ENCODE measurements at regions not wholly inside any gene's neighbourhood (a gene's known extent, or its start where the extent isn't known, plus 50 kb on each side); places are given as distances from the start of the nearest gene placed in this dataset.

GRCh38 chr4:186775902-186776301 lies 52.2 kb upstream of the FAT1 start:
- no peaks in the 10 kb centered on the region for H3K36me3 ChIP-seq (ENCODE audit: insufficient read depth, low read depth, low read length)
- H3K4me1 ChIP-seq (ENCODE audit: insufficient read depth, low read length): no peaks in the 10 kb centered on the region
- no peak overlapping the region for H3K4me3 ChIP-seq (ENCODE audit: low read length)
- no peaks in the 10 kb centered on the region for H3K9me3 ChIP-seq (ENCODE audit: insufficient read depth, low read depth, low read length)
- H3K27me3 ChIP-seq (ENCODE audit: insufficient read depth, low read length): no peaks in the 10 kb centered on the region
- H3K9ac ChIP-seq (ENCODE audit: low read depth, low read length): no peak overlapping the region
- no peak overlapping the region for H3K27ac ChIP-seq (ENCODE audit: low read length)

- Histone ChIP-seq H3K27ac (ENCODE audit: low read length) (no peak overlapping the region), H3K36me3 (ENCODE audit: insufficient read depth, low read depth, low read length) (no peaks in the 10 kb centered on the region), H3K9ac (ENCODE audit: low read depth, low read length) (no peak overlapping the region), H3K4me3 (ENCODE audit: low read length) (no peak overlapping the region), H3K9me3 (ENCODE audit: insufficient read depth, low read depth, low read length) (no peaks in the 10 kb centered on the region), H3K27me3 (ENCODE audit: insufficient read depth, low read length) (no peaks in the 10 kb centered on the region), H3K4me1 (ENCODE audit: insufficient read depth, low read length) (no peaks in the 10 kb centered on the region)
These were observed 54.5 kb upstream of the FAT1 start for GRCh38 chr4:186778134-186778533.

- no peak overlapping the region for H3K4me3 ChIP-seq (ENCODE audit: low read length)
- no peaks in the 10 kb centered on the region for H3K36me3 ChIP-seq (ENCODE audit: insufficient read depth, low read depth, low read length)
- no peak overlapping the region for H3K9ac ChIP-seq (ENCODE audit: low read depth, low read length)
- no peaks in the 10 kb centered on the region for H3K4me1 ChIP-seq (ENCODE audit: insufficient read depth, low read length)
- H3K27me3 ChIP-seq (ENCODE audit: insufficient read depth, low read length): no peaks in the 10 kb centered on the region
- H3K27ac ChIP-seq (ENCODE audit: low read length): no peak overlapping the region
- no peaks in the 10 kb centered on the region for H3K9me3 ChIP-seq (ENCODE audit: insufficient read depth, low read depth, low read length)
These were observed 56.8 kb upstream of the FAT1 start for GRCh38 chr4:186780291-186781031.

GRCh38 chr4:186781032-186781917 lies 57.6 kb upstream of the FAT1 start:
- Histone ChIP-seq H3K9me3 (ENCODE audit: insufficient read depth, low read depth, low read length) (no peaks in the 10 kb centered on the region), H3K4me3 (ENCODE audit: low read length) (no peak overlapping the region), H3K9ac (ENCODE audit: low read depth, low read length) (no peak overlapping the region), H3K4me1 (ENCODE audit: insufficient read depth, low read length) (no peaks in the 10 kb centered on the region), H3K36me3 (ENCODE audit: insufficient read depth, low read depth, low read length) (no peaks in the 10 kb centered on the region), H3K27me3 (ENCODE audit: insufficient read depth, low read length) (no peaks in the 10 kb centered on the region), H3K27ac (ENCODE audit: low read length) (no peak overlapping the region)

- H3K27ac ChIP-seq (ENCODE audit: low read length): no peak overlapping the region
- no peaks in the 10 kb centered on the region for H3K27me3 ChIP-seq (ENCODE audit: insufficient read depth, low read length)
- H3K36me3 ChIP-seq (ENCODE audit: insufficient read depth, low read depth, low read length): no peaks in the 10 kb centered on the region
- H3K9me3 ChIP-seq (ENCODE audit: insufficient read depth, low read depth, low read length): no peaks in the 10 kb centered on the region
- no peak overlapping the region for H3K9ac ChIP-seq (ENCODE audit: low read depth, low read length)
- H3K4me3 ChIP-seq (ENCODE audit: low read length): no peak overlapping the region
- no peaks in the 10 kb centered on the region for H3K4me1 ChIP-seq (ENCODE audit: insufficient read depth, low read length)
These were observed 58.6 kb upstream of the FAT1 start for GRCh38 chr4:186782302-186782701.

GRCh38 chr4:186787536-186787935 lies 63.9 kb upstream of the FAT1 start:
- no peaks in the 10 kb centered on the region for H3K27me3 ChIP-seq (ENCODE audit: insufficient read depth, low read length)
- H3K4me3 ChIP-seq (ENCODE audit: low read length): no peak overlapping the region
- no peak overlapping the region for H3K9ac ChIP-seq (ENCODE audit: low read depth, low read length)
- H3K4me1 ChIP-seq (ENCODE audit: insufficient read depth, low read length): no peaks in the 10 kb centered on the region
- H3K27ac ChIP-seq (ENCODE audit: low read length): no peak overlapping the region
- no peaks in the 10 kb centered on the region for H3K9me3 ChIP-seq (ENCODE audit: insufficient read depth, low read depth, low read length)
- no peaks in the 10 kb centered on the region for H3K36me3 ChIP-seq (ENCODE audit: insufficient read depth, low read depth, low read length)

- Histone ChIP-seq H3K27ac (ENCODE audit: low read length) (no peak overlapping the region), H3K9me3 (ENCODE audit: insufficient read depth, low read depth, low read length) (no peaks in the 10 kb centered on the region), H3K9ac (ENCODE audit: low read depth, low read length) (no peak overlapping the region), H3K27me3 (ENCODE audit: insufficient read depth, low read length) (no peaks in the 10 kb centered on the region), H3K4me1 (ENCODE audit: insufficient read depth, low read length) (no peaks in the 10 kb centered on the region), H3K4me3 (ENCODE audit: low read length) (no peak overlapping the region), H3K36me3 (ENCODE audit: insufficient read depth, low read depth, low read length) (no peaks in the 10 kb centered on the region)
These were observed 66.0 kb upstream of the FAT1 start for GRCh38 chr4:186789651-186790050.

GRCh38 chr4:186790630-186791029 lies 67.0 kb upstream of the FAT1 start:
- no peak overlapping the region for H3K9ac ChIP-seq (ENCODE audit: low read depth, low read length)

GRCh38 chr4:186792728-186793366 lies 69.2 kb upstream of the FAT1 start:
- Histone ChIP-seq H3K27me3 (ENCODE audit: insufficient read depth, low read length) (no peaks in the 10 kb centered on the region), H3K9ac (ENCODE audit: low read depth, low read length) (no peak overlapping the region), H3K9me3 (ENCODE audit: insufficient read depth, low read depth, low read length) (no peaks in the 10 kb centered on the region), H3K4me3 (ENCODE audit: low read length) (no peak overlapping the region), H3K4me1 (ENCODE audit: insufficient read depth, low read length) (no peaks in the 10 kb centered on the region), H3K27ac (ENCODE audit: low read length) (no peak overlapping the region), H3K36me3 (ENCODE audit: insufficient read depth, low read depth, low read length) (no peaks in the 10 kb centered on the region)

More at GRCh38 chr4:186790630-186791029, 67.0 kb upstream of the FAT1 start:
- no peaks in the 10 kb centered on the region for H3K9me3 ChIP-seq (ENCODE audit: insufficient read depth, low read depth, low read length)
- no peaks in the 10 kb centered on the region for H3K36me3 ChIP-seq (ENCODE audit: insufficient read depth, low read depth, low read length)
- H3K4me3 ChIP-seq (ENCODE audit: low read length): no peak overlapping the region
- no peaks in the 10 kb centered on the region for H3K4me1 ChIP-seq (ENCODE audit: insufficient read depth, low read length)
- no peaks in the 10 kb centered on the region for H3K27me3 ChIP-seq (ENCODE audit: insufficient read depth, low read length)
- no peak overlapping the region for H3K27ac ChIP-seq (ENCODE audit: low read length)

- no peaks in the 10 kb centered on the region for H3K36me3 ChIP-seq (ENCODE audit: insufficient read depth, low read depth, low read length)
- H3K9ac ChIP-seq (ENCODE audit: low read depth, low read length): no peak overlapping the region
- no peaks in the 10 kb centered on the region for H3K27me3 ChIP-seq (ENCODE audit: insufficient read depth, low read length)
- no peaks in the 10 kb centered on the region for H3K4me1 ChIP-seq (ENCODE audit: insufficient read depth, low read length)
- H3K4me3 ChIP-seq (ENCODE audit: low read length): no peak overlapping the region
- H3K27ac ChIP-seq (ENCODE audit: low read length): no peak overlapping the region
- H3K9me3 ChIP-seq (ENCODE audit: insufficient read depth, low read depth, low read length): no peaks in the 10 kb centered on the region
These were observed 75.4 kb upstream of the FAT1 start for GRCh38 chr4:186798951-186799659.

- no peaks in the 10 kb centered on the region for H3K9me3 ChIP-seq (ENCODE audit: insufficient read depth, low read depth, low read length)
- no peak overlapping the region for H3K4me3 ChIP-seq (ENCODE audit: low read length)
- no peak overlapping the region for H3K27ac ChIP-seq (ENCODE audit: low read length)
- peaks cover 3% of the 10 kb centered on the region; the same call in 1 of the 2 replicates for H3K4me1 ChIP-seq (ENCODE audit: insufficient read depth, low read length)
- no peak overlapping the region for H3K9ac ChIP-seq (ENCODE audit: low read depth, low read length)
- no peaks in the 10 kb centered on the region for H3K27me3 ChIP-seq (ENCODE audit: insufficient read depth, low read length)
- no peaks in the 10 kb centered on the region for H3K36me3 ChIP-seq (ENCODE audit: insufficient read depth, low read depth, low read length)
These were observed 81.6 kb upstream of the FAT1 start for GRCh38 chr4:186805020-186805820.

All from iPS-20b (cell line).